B cell (primary cell): ENCODE measurements at regions not wholly inside any gene's neighbourhood (a gene's known extent, or its start where the extent isn't known, plus 50 kb on each side); places are given as distances from the start of the nearest gene placed in this dataset.

Experiments
- ATAC-seq: fragments of 200-7000 bp; cut with Tn5 transposase; one replicate; pipeline ENCODE4 v1.10.0; 2021; ENCODE audit warnings: low read depth, mild to moderate bottlenecking, moderate number of reproducible peaks, moderate library complexity
- CTCF ChIA-PET: fragments of 350-600 bp; sonication (Branson Sonifier 250); formaldehyde crosslinking; loops from one replicate; lab custom pipeline; 2021; ENCODE audit warnings: antibody characterized with exemption, inconsistent platforms; lab: Charles Lee
- POLR2A ChIA-PET: fragments of 350-600 bp; sonication (Branson Sonifier 250); formaldehyde crosslinking; loops from one replicate; lab custom pipeline; 2021; ENCODE audit warnings: antibody characterized with exemption; lab: Charles Lee
- DNase-seq: peaks from one replicate; pipeline ENCODE4 v3.0.0; 2013
- H2AFZ ChIP-seq: 2 replicates; pipeline ENCODE4 v1.6.1; 2012; ENCODE audit warnings: mild to moderate bottlenecking, low read depth, low read length; ENCODE audit not compliant: insufficient read depth, poor library complexity, severe bottlenecking
- H3K27ac ChIP-seq, 2 donors: 1 replicate in 1 of 2; 2 replicates in 1 of 2; pipeline ENCODE4 v1.5.1; 2012 to 2013; ENCODE audit warnings: low read length in 2 of 2, mild to moderate bottlenecking in 2 of 2, moderate library complexity in 1 of 2
- H3K27me3 ChIP-seq, 4 experiments: fragments of 200-600 bp in 1 of 4; sonication (generic) in 1 of 4; replicated peaks in 1 of 4; 1 replicate in 2 of 4; 2 replicates in 2 of 4; pipeline versions ENCODE4 v1.6.1 to v1.7.0; 2013 to 2016; ENCODE audit warnings: low read length in 3 of 4, mild to moderate bottlenecking in 2 of 4, mixed read lengths in 1 of 4, moderate library complexity in 1 of 4; ENCODE audit not compliant: insufficient read depth in 4 of 4, control insufficient read depth in 3 of 4; ENCODE audit errors: control extremely low read depth in 1 of 4
- H3K36me3 ChIP-seq, 2 experiments: replicated peaks in 1 of 2; 1 replicate in 1 of 2; 2 replicates in 1 of 2; pipeline versions ENCODE4 v1.6.1 to v1.7.1; 2013; ENCODE audit warnings: low read length in 1 of 2; ENCODE audit not compliant: insufficient read depth in 2 of 2, control insufficient read depth in 1 of 2; ENCODE audit errors: control extremely low read depth in 1 of 2, extremely low read depth in 1 of 2
- H3K4me1 ChIP-seq, 2 donors: fragments of 200-600 bp in 1 of 2; sonication (generic) in 1 of 2; 1 replicate in 1 of 2; 2 replicates in 1 of 2; pipeline versions ENCODE4 v1.5.1 to v1.6.1; 2013 to 2017; ENCODE audit warnings: low read length in 2 of 2; ENCODE audit not compliant: control insufficient read depth in 2 of 2, insufficient read depth in 2 of 2
- H3K4me2 ChIP-seq: replicated peaks from 2 replicates; pipeline ENCODE3; 2012; ENCODE audit warnings: mild to moderate bottlenecking, low read depth, low read length; ENCODE audit not compliant: poor library complexity, severe bottlenecking
- H3K4me3 ChIP-seq, 5 experiments: fragments of 200-600 bp in 1 of 5; sonication (generic) in 1 of 5; 1 replicate in 3 of 5; 2 replicates in 2 of 5; pipeline versions ENCODE4 v1.5.1 to v1.7.0; 2011 to 2016; ENCODE audit warnings: low read length in 4 of 5, mild to moderate bottlenecking in 4 of 5, low read depth in 2 of 5, control low read depth in 1 of 5, moderate library complexity in 1 of 5; ENCODE audit not compliant: insufficient read depth in 1 of 5; ENCODE audit errors: control extremely low read depth in 1 of 5, extremely low read depth in 1 of 5
- H3K79me2 ChIP-seq: fragments of 200-600 bp; sonication (generic); one replicate; pipeline ENCODE4 v1.6.0; 2016; ENCODE audit warnings: low read length; ENCODE audit not compliant: control insufficient read depth, insufficient read depth
- H3K9ac ChIP-seq: fragments of 200-600 bp; sonication (generic); 2 replicates; pipeline ENCODE4 v1.6.1; 2017; ENCODE audit warnings: mild to moderate bottlenecking, low read length, moderate library complexity
- H3K9me3 ChIP-seq, 3 donors: one replicate each; pipeline versions ENCODE4 v1.6.1 to v1.7.1; 2013; ENCODE audit warnings: low read length in 2 of 3; ENCODE audit not compliant: control insufficient read depth in 2 of 3, insufficient read depth in 1 of 3; ENCODE audit errors: control extremely low read depth in 1 of 3
- H4K20me1 ChIP-seq: 2 replicates; pipeline ENCODE4 v1.6.0; 2012; ENCODE audit warnings: mild to moderate bottlenecking, low read length; ENCODE audit not compliant: insufficient read depth, control insufficient read depth, poor library complexity, severe bottlenecking
- H3K27ac Mint-ChIP-seq: one replicate; pipeline ENCODE4 v1.8.0; 2021; ENCODE audit warnings: mixed read lengths
- H3K27me3 Mint-ChIP-seq: one replicate; pipeline ENCODE4 v1.8.0; 2021; ENCODE audit warnings: mixed read lengths
- H3K4me1 Mint-ChIP-seq: one replicate; pipeline ENCODE4 v1.8.0; 2021; ENCODE audit warnings: mixed read lengths
- H3K4me3 Mint-ChIP-seq: one replicate; pipeline ENCODE4 v1.8.0; 2021; ENCODE audit warnings: mixed read lengths
- H3K9me3 Mint-ChIP-seq: one replicate; pipeline ENCODE4 v1.8.0; 2022; ENCODE audit warnings: mixed read lengths; ENCODE audit not compliant: insufficient read depth
- EZH2 ChIP-seq: IDR thresholded peaks from 2 replicates; pipeline ENCODE4 v1.6.1; 2012; ENCODE audit warnings: borderline replicate concordance, low read depth, mild to moderate bottlenecking, moderate library complexity, low read length; ENCODE audit not compliant: insufficient read depth, poor library complexity, severe bottlenecking
- WGBS: methylation state at CpG from one replicate; pipeline ENCODE4 v1.1.5; 2013; ENCODE audit warnings: missing lambda C conversion rate; ENCODE audit not compliant: insufficient coverage; 5-methylcytosine and 5-hydroxymethylcytosine counted together
- intact Hi-C: fragments of 100-400 bp; cut with micrococcal nuclease; formaldehyde crosslinking; loops from one replicate; pipeline ENCODE4 v1.10.0; 2022
- TF ChIP-seq, protein P1 (sequence below): fragments of 200-600 bp; IDR thresholded peaks from one replicate; pipeline ENCODE4 v1.8.0; 2022; ENCODE audit warnings: antibody characterized with exemption, mild to moderate bottlenecking

DNA sequence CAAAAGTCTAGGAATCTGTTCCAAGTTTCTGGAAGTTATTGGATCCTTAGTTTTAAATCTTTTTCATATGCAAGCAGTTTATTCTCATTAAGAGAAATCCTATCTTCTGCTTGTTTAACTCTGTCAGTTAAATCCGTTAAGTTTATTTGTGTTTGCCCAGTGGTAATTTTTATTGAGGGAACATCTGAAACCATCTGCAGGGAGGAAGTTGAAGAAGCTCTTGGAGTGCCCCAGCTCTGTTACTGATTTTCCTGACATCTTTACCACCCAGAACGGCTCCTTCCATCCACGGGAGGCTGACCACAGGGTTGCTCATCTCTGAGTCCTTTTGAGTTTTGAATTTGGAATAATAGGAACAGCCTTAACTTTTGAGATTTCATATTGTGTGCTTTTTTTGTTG is 99.9 kb upstream of the ZNF618 start:
- Mint-ChIP-seq H3K27ac (no peak overlapping the region), H3K9me3 (peaks cover 3% of the 10 kb centered on the region), H3K4me1 (peaks cover 6% of the 10 kb centered on the region), H3K4me3 (no peak overlapping the region), H3K27me3 (peaks cover 11% of the 10 kb centered on the region)
- TF ChIP-seq, protein P1, sequence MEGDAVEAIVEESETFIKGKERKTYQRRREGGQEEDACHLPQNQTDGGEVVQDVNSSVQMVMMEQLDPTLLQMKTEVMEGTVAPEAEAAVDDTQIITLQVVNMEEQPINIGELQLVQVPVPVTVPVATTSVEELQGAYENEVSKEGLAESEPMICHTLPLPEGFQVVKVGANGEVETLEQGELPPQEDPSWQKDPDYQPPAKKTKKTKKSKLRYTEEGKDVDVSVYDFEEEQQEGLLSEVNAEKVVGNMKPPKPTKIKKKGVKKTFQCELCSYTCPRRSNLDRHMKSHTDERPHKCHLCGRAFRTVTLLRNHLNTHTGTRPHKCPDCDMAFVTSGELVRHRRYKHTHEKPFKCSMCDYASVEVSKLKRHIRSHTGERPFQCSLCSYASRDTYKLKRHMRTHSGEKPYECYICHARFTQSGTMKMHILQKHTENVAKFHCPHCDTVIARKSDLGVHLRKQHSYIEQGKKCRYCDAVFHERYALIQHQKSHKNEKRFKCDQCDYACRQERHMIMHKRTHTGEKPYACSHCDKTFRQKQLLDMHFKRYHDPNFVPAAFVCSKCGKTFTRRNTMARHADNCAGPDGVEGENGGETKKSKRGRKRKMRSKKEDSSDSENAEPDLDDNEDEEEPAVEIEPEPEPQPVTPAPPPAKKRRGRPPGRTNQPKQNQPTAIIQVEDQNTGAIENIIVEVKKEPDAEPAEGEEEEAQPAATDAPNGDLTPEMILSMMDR, result no peak
- no peak for TF ChIP-seq EZH2
- Histone ChIP-seq H3K79me2 (no peaks in the 10 kb centered on the region), H3K36me3 (no peaks in the 10 kb centered on the region), H3K4me1 (peaks cover 3 to 8% of the 10 kb centered on the region in 2 donors), H3K27me3 (peaks cover 0 to 1% (median 0%) of the 10 kb centered on the region in 4 experiments), H3K27ac (no peak overlapping the region), H3K9me3 (peaks cover 0 to 14% (median 3%) of the 10 kb centered on the region in 3 donors), H2AFZ (no peak overlapping the region), H3K4me3 (no peak overlapping the region), H4K20me1 (no peaks in the 10 kb centered on the region), H3K4me2 (no peak overlapping the region), H3K9ac (no peak overlapping the region)
- ATAC-seq (no peak), DNase-seq (no peak)
- CTCF ChIA-PET, result no interaction called here
- POLR2A ChIA-PET, result no interaction called here
- WGBS, result no CpG with 5 or more reads among the region's 3 CpGs
- intact Hi-C loops, result no loop called here

DNA sequence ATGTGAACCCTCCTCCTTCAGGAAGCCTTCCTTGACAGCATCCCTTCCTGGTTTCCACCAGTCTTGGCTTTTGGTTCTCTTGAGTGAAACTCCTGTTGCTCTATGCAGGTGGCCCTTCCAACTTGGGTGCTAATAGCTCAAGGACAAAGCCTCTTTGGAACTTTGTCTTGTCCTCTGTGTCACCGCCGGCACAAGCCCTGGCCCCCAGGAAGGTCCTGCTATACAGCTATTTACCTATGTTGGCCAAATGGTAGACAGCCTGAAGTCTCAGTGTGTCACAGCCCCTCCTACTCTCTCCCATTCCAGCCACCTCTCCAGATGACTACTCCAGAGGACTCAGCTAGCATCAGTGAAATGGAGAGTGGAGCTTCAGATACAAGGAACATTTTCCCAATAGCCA is 94.7 kb upstream of the ZNF618 start:
- Histone ChIP-seq H3K4me1 (no peaks in the 10 kb centered on the region), H2AFZ (no peak overlapping the region), H4K20me1 (no peaks in the 10 kb centered on the region), H3K4me2 (no peak overlapping the region), H3K27me3 (no peaks in the 10 kb centered on the region), H3K36me3 (no peaks in the 10 kb centered on the region), H3K9me3 (peaks cover 0 to 2% (median 0%) of the 10 kb centered on the region in 3 donors), H3K4me3 (no peak overlapping the region), H3K27ac (no peak overlapping the region), H3K79me2 (no peaks in the 10 kb centered on the region), H3K9ac (no peak overlapping the region)
- TF ChIP-seq EZH2, result no peak
- TF ChIP-seq, protein P1, result no peak
- intact Hi-C loops, result no loop called here
- ATAC-seq (no peak), DNase-seq (no peak)
- no peak overlapping the region for H3K4me3 Mint-ChIP-seq
- no peaks in the 10 kb centered on the region for H3K9me3 Mint-ChIP-seq
- CTCF ChIA-PET, result no interaction called here
- peaks cover 21% of the 10 kb centered on the region for H3K27me3 Mint-ChIP-seq
- WGBS, result 95% methylated on average over 2 of the region's 2 CpGs
- POLR2A ChIA-PET, result no interaction called here
- no peak overlapping the region for H3K27ac Mint-ChIP-seq
- H3K4me1 Mint-ChIP-seq, result no peaks in the 10 kb centered on the region
